Thoracic aorta (tissue), 2 donors: ENCODE measurements at regions not wholly inside any gene's neighbourhood (a gene's known extent, or its start where the extent isn't known, plus 50 kb on each side); places are given as distances from the start of the nearest gene placed in this dataset.

Experiments used
- ATAC-seq: fragments of 150-250 bp; one replicate; pipeline ENCODE4 v1.8.0; 2017; ENCODE audit warnings: low read depth; ENCODE audit not compliant: insufficient number of reproducible peaks, low FRiP score
- DNase-seq: peaks from one replicate; pipeline ENCODE4 v3.0.0-alpha.2; 2020; ENCODE audit warnings: low spot score
- H3K27ac ChIP-seq, 2 donors: fragments of 200-600 bp; sonication (generic); 1 replicate in 1 of 2; 2 replicates in 1 of 2; pipeline ENCODE4 v1.5.1; 2016; ENCODE audit warnings: mild to moderate bottlenecking in 2 of 2, moderate library complexity in 2 of 2
- H3K27me3 ChIP-seq: fragments of 200-600 bp; sonication (generic); replicated peaks from 2 replicates; pipeline ENCODE4 v1.6.0; 2016; ENCODE audit warnings: mild to moderate bottlenecking; ENCODE audit not compliant: insufficient read depth
- H3K36me3 ChIP-seq: fragments of 200-600 bp; sonication (generic); one replicate; pipeline ENCODE4 v1.5.1; 2016
- H3K4me1 ChIP-seq, 2 donors: fragments of 200-600 bp; sonication (generic); 1 replicate in 1 of 2; 2 replicates in 1 of 2; pipeline versions ENCODE4 v1.5.1 to v1.6.0; 2016; ENCODE audit warnings: low read depth in 2 of 2, mild to moderate bottlenecking in 1 of 2; ENCODE audit not compliant: control insufficient read depth in 1 of 2
- H3K4me3 ChIP-seq: fragments of 200-600 bp; sonication (generic); 2 replicates; pipeline ENCODE4 v1.5.1; 2016; ENCODE audit warnings: mild to moderate bottlenecking
- H3K9me3 ChIP-seq: fragments of 200-600 bp; sonication (generic); 2 replicates; pipeline ENCODE4 v1.5.1; 2016
- TF ChIP-seq, protein P1 (sequence below): fragments of 200-600 bp; sonication (generic); IDR thresholded peaks from one replicate; pipeline ENCODE4 v1.5.1; 2019; ENCODE audit warnings: antibody characterized with exemption

DNA sequence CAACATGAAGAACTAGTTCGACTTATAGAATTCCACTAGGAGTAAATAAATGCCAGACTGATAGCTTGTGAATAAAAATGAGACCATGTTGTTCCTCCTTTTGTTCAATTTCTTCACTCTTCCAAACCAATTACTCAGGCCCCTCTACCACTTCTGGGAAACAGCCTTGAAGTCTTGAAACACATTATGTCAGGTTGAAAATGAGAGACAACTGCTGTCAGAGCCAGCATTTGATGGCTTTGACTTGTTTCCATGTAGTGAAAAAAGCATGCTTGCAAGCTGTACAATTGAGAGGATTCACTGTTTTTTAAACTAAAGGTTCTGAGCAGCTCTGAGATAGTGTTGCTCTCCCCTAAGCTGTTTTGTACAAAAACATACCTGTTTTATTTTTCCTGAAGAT is 337.1 kb upstream of the SGCD start:
- Histone ChIP-seq H3K27me3 (no peaks in the 10 kb centered on the region), H3K4me3 (no peak overlapping the region), H3K36me3 (no peaks in the 10 kb centered on the region), H3K27ac (no peak overlapping the region), H3K4me1 (no peaks in the 10 kb centered on the region), H3K9me3 (no peaks in the 10 kb centered on the region)
- TF ChIP-seq, protein P1, sequence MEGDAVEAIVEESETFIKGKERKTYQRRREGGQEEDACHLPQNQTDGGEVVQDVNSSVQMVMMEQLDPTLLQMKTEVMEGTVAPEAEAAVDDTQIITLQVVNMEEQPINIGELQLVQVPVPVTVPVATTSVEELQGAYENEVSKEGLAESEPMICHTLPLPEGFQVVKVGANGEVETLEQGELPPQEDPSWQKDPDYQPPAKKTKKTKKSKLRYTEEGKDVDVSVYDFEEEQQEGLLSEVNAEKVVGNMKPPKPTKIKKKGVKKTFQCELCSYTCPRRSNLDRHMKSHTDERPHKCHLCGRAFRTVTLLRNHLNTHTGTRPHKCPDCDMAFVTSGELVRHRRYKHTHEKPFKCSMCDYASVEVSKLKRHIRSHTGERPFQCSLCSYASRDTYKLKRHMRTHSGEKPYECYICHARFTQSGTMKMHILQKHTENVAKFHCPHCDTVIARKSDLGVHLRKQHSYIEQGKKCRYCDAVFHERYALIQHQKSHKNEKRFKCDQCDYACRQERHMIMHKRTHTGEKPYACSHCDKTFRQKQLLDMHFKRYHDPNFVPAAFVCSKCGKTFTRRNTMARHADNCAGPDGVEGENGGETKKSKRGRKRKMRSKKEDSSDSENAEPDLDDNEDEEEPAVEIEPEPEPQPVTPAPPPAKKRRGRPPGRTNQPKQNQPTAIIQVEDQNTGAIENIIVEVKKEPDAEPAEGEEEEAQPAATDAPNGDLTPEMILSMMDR: no peak
- ATAC-seq (no peak), DNase-seq (no peak)

DNA sequence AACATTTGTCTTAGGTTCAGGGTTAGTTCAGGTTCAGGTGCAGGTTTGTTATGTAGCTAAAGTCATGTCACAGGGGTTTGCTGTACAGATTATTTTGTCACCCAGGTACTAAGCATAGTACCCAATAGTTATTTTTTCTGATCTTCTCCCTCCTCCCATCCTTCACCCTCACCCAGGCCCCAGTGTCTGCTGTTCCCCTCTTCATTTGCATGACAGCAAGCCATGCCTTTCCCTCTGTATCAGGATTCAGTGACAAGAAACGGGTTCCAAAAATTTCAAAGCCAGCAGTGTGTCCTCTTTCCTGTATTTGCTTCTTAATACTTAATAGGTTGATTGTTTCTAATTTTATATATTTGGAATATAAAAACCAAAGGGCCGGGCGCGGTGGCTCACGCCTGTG is 330.8 kb upstream of the SGCD start:
- H3K9me3 ChIP-seq: no peaks in the 10 kb centered on the region
- DNase-seq (no peak), ATAC-seq (no peak)
- TF ChIP-seq, protein P1: no peak
- no peaks in the 10 kb centered on the region for H3K4me1 ChIP-seq
- H3K27me3 ChIP-seq: no peaks in the 10 kb centered on the region
- no peak overlapping the region for H3K4me3 ChIP-seq
- no peak overlapping the region for H3K27ac ChIP-seq
- no peaks in the 10 kb centered on the region for H3K36me3 ChIP-seq

DNA sequence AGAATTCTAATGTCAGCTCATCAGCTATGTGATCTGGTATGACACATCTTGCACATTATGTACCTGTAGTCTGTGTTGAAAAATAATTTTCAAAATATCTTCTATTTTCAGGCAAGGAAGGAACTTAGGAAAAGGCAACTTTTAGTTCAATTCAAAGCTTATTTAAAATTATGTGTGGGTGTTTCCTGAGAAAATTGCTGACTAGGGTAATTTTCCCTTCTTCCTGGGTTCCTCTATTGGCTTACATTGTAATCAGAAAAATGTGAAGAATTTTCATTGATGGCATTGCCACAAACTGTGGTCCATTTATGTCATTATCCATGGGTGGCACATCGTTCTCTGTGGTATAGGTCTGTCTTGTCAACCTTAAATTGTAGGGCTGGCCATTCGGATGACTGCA is 328.7 kb upstream of the SGCD start:
- no peaks in the 10 kb centered on the region for H3K36me3 ChIP-seq
- ATAC-seq (no peak), DNase-seq (no peak)
- TF ChIP-seq, protein P1: no peak
- H3K9me3 ChIP-seq: no peaks in the 10 kb centered on the region
- no peak overlapping the region for H3K4me3 ChIP-seq
- H3K27ac ChIP-seq: no peak overlapping the region
- H3K4me1 ChIP-seq: no peaks in the 10 kb centered on the region
- H3K27me3 ChIP-seq: no peaks in the 10 kb centered on the region

DNA sequence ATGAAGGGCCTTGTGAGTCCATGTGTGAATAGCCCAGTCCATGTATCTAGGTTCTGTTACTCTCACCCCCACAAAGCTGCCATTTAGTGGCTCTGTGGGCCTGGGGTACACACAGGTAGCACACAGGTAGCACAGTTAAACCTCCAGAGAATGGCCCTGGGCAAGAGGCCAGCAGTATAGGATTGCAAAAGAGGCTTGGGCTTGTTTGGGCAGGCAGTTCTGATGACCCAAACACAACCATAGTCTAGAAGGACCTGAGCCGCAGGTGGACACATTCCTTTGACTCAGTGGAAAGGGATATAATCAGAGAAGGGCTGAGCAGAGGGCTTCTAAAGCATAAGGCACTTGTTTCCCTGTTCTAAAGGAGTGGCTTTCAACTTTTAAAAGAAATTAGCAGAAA is 326.8 kb upstream of the SGCD start:
- H3K36me3 ChIP-seq: no peaks in the 10 kb centered on the region
- H3K4me1 ChIP-seq: no peaks in the 10 kb centered on the region
- H3K9me3 ChIP-seq: no peaks in the 10 kb centered on the region
- DNase-seq (no peak), ATAC-seq (no peak)
- TF ChIP-seq, protein P1: no peak
- no peak overlapping the region for H3K27ac ChIP-seq
- H3K4me3 ChIP-seq: no peak overlapping the region
- no peaks in the 10 kb centered on the region for H3K27me3 ChIP-seq

DNA sequence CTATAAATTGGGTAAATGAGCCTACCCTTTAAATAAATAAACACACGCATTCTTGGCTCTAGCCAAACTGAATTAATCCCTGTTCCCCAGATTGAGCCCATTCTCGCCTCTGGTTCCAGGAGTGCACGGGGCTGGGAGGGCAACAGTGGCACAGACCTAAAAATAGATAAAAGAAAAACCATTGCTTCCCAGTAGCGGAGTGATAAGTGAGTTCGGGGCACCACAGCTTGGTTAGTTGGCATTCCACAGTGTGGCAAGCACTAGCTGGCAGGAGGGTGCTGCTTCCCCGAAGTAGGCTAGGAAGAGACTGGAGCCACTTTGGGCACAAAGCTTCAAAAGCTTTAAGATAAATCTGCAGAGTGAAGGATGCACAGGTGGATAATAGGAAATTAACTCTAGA is 322.2 kb upstream of the SGCD start:
- no peaks in the 10 kb centered on the region for H3K27me3 ChIP-seq
- H3K9me3 ChIP-seq: no peaks in the 10 kb centered on the region
- no peak overlapping the region for H3K27ac ChIP-seq
- no peak for ATAC-seq
- no peaks in the 10 kb centered on the region for H3K4me1 ChIP-seq
- H3K36me3 ChIP-seq: no peaks in the 10 kb centered on the region
- H3K4me3 ChIP-seq: no peak overlapping the region
- no peak for DNase-seq
- TF ChIP-seq, protein P1: no peak
